H1 (cell line): ENCODE measurements at regions not wholly inside any gene's neighbourhood (a gene's known extent, or its start where the extent isn't known, plus 50 kb on each side); places are given as distances from the start of the nearest gene placed in this dataset.

ENCODE experiments used
- CTCF ChIA-PET: fragments of 300-600 bp; sonication (Branson Sonifier 250); formaldehyde crosslinking; loops from one replicate; lab custom pipeline; 2021; ENCODE audit not compliant: partially characterized antibody; lab: Charles Lee
- POLR2A ChIA-PET: fragments of 300-600 bp; sonication (Branson Sonifier 250); formaldehyde crosslinking; loops from one replicate; lab custom pipeline; 2021; ENCODE audit warnings: inconsistent platforms; ENCODE audit not compliant: partially characterized antibody; lab: Charles Lee
- DNase-seq, 2 experiments: peaks; one replicate each; pipeline versions ENCODE4 v3.0.0 to v3.0.0-alpha.2; 2010 to 2022; ENCODE audit warnings: low spot score in 2 of 2, low read depth in 1 of 2, mixed read lengths in 1 of 2
- FAIRE-seq: peaks from 2 replicates; lab custom pipeline; 2011; peaks lifted over from hg19 to GRCh38; lab: Jason Lieb, UNC
- H2AFZ ChIP-seq: 2 replicates; pipeline ENCODE4 v1.8.1; 2012; ENCODE audit warnings: low read length, inconsistent platforms
- H2AK5ac ChIP-seq: 2 replicates; pipeline ENCODE4 v1.6.1; 2013; ENCODE audit warnings: low read depth, low read length
- H2BK120ac ChIP-seq: replicated peaks from 2 replicates; pipeline ENCODE3; 2013; ENCODE audit warnings: low read depth, low read length, inconsistent platforms
- H2BK12ac ChIP-seq: 2 replicates; pipeline ENCODE4 v1.6.1; 2013; ENCODE audit warnings: low read depth, low read length
- H2BK15ac ChIP-seq: 2 replicates; pipeline ENCODE4 v1.6.1; 2013; ENCODE audit warnings: low read length
- H2BK20ac ChIP-seq: 2 replicates; pipeline ENCODE4 v1.6.1; 2013; ENCODE audit warnings: low read length
- H2BK5ac ChIP-seq: 2 replicates; pipeline ENCODE4 v1.6.1; 2013; ENCODE audit warnings: low read depth, low read length
- H3K14ac ChIP-seq: 2 replicates; pipeline ENCODE4 v1.6.1; 2013; ENCODE audit warnings: inconsistent platforms; ENCODE audit not compliant: insufficient read length
- H3K18ac ChIP-seq: 2 replicates; pipeline ENCODE4 v1.6.1; 2013; ENCODE audit warnings: low read length; ENCODE audit errors: extremely low read depth
- H3K23ac ChIP-seq: 2 replicates; pipeline ENCODE4 v1.6.1; 2013; ENCODE audit warnings: inconsistent platforms; ENCODE audit not compliant: insufficient read length
- H3K23me2 ChIP-seq: 2 replicates; pipeline ENCODE4 v1.6.1; 2013; ENCODE audit warnings: low read depth, low read length
- H3K27ac ChIP-seq: 2 replicates; pipeline ENCODE4 v1.6.1; 2011; ENCODE audit warnings: low read depth, low read length, inconsistent platforms
- H3K27me3 ChIP-seq, 4 experiments: replicated peaks in 1 of 4; 1 replicate in 1 of 4; 2 replicates in 3 of 4; pipeline versions ENCODE4 v1.6.1 to v1.8.1; 2011 to 2013; ENCODE audit warnings: low read length in 3 of 4, mild to moderate bottlenecking in 3 of 4, inconsistent platforms in 2 of 4, mixed read lengths in 2 of 4, moderate library complexity in 1 of 4; ENCODE audit not compliant: control insufficient read depth in 3 of 4, insufficient read depth in 3 of 4; ENCODE audit errors: extremely low read depth in 1 of 4
- H3K36me3 ChIP-seq, 4 experiments: 2 replicates each; pipeline versions ENCODE4 v1.6.1 to v1.8.1; 2011 to 2013; ENCODE audit warnings: mild to moderate bottlenecking in 4 of 4, low read length in 3 of 4, moderate library complexity in 2 of 4, control low read depth in 1 of 4, inconsistent platforms in 1 of 4; ENCODE audit not compliant: insufficient read depth in 4 of 4, control insufficient read depth in 2 of 4
- H3K4ac ChIP-seq: replicated peaks from 2 replicates; pipeline ENCODE3; 2013; ENCODE audit warnings: low read length, low read depth, mixed read lengths, inconsistent platforms; ENCODE audit not compliant: insufficient read length
- H3K4me1 ChIP-seq, 4 experiments: replicated peaks in 1 of 4; 1 replicate in 1 of 4; 2 replicates in 3 of 4; pipeline versions ENCODE4 v1.6.1 to v1.8.1; 2011 to 2013; ENCODE audit warnings: low read length in 3 of 4, inconsistent platforms in 2 of 4, mixed read lengths in 1 of 4; ENCODE audit not compliant: insufficient read depth in 4 of 4, control insufficient read depth in 3 of 4
- H3K4me2 ChIP-seq, 2 experiments: 2 replicates each; pipeline versions ENCODE4 v1.6.1 to v1.8.1; 2011 to 2013; ENCODE audit warnings: low read depth in 2 of 2, low read length in 2 of 2, control low read depth in 1 of 2, inconsistent platforms in 1 of 2, mild to moderate bottlenecking in 1 of 2; ENCODE audit not compliant: insufficient read depth in 1 of 2
- H3K4me3 ChIP-seq, 4 experiments: fragments of 200-600, 300-600 bp in 1 of 4; sonication (generic), shearing (Covaris generic), sonication (Bioruptor Twin) in 1 of 4; 2 replicates each; pipeline versions ENCODE4 v1.5.1 to v1.8.1; 2011 to 2016; ENCODE audit warnings: low read length in 4 of 4, low read depth in 3 of 4, control low read depth in 2 of 4, inconsistent platforms in 2 of 4, mild to moderate bottlenecking in 2 of 4, mixed read lengths in 1 of 4, moderate library complexity in 1 of 4; ENCODE audit not compliant: insufficient read depth in 2 of 4; ENCODE audit errors: extremely low read depth in 1 of 4
- H3K56ac ChIP-seq: replicated peaks from 2 replicates; pipeline ENCODE3; 2013; ENCODE audit warnings: low read depth, mild to moderate bottlenecking, mixed read lengths, low read length, inconsistent platforms; ENCODE audit not compliant: insufficient read length
- H3K79me1 ChIP-seq: 2 replicates; pipeline ENCODE4 v1.6.1; 2013; ENCODE audit warnings: low read depth, low read length, control low read depth
- H3K79me2 ChIP-seq, 2 experiments: 2 replicates each; pipeline versions ENCODE4 v1.6.1 to v1.8.1; 2012 to 2013; ENCODE audit warnings: low read length in 2 of 2, mild to moderate bottlenecking in 2 of 2, inconsistent platforms in 1 of 2; ENCODE audit not compliant: insufficient read depth in 2 of 2, control insufficient read depth in 1 of 2
- H3K9ac ChIP-seq, 4 experiments: replicated peaks in 1 of 4; 1 replicate in 1 of 4; 2 replicates in 3 of 4; pipeline versions ENCODE4 v1.6.1 to v1.8.1; 2011 to 2013; ENCODE audit warnings: low read depth in 3 of 4, low read length in 3 of 4, control low read depth in 2 of 4, mild to moderate bottlenecking in 2 of 4, moderate library complexity in 2 of 4, inconsistent platforms in 1 of 4; ENCODE audit errors: extremely low read depth in 1 of 4
- H3K9me3 ChIP-seq, 2 experiments: 2 replicates each; pipeline versions ENCODE4 v1.6.1 to v1.8.1; 2012 to 2013; ENCODE audit warnings: mild to moderate bottlenecking in 2 of 2, moderate library complexity in 2 of 2, control low read depth in 1 of 2, inconsistent platforms in 1 of 2, low read depth in 1 of 2, low read length in 1 of 2, mixed read lengths in 1 of 2; ENCODE audit not compliant: insufficient read depth in 2 of 2
- H4K20me1 ChIP-seq, 2 experiments: replicated peaks in 1 of 2; 2 replicates each; pipeline versions ENCODE3 to v1.8.1; 2011 to 2013; ENCODE audit warnings: inconsistent platforms in 2 of 2, low read length in 2 of 2, mild to moderate bottlenecking in 1 of 2; ENCODE audit not compliant: insufficient read depth in 2 of 2, control insufficient read depth in 1 of 2
- H4K5ac ChIP-seq: 2 replicates; pipeline ENCODE4 v1.6.1; 2013; ENCODE audit warnings: low read length, low read depth, mixed read lengths, inconsistent platforms; ENCODE audit not compliant: insufficient read length
- H4K8ac ChIP-seq: 2 replicates; pipeline ENCODE4 v1.8.0; 2013; ENCODE audit warnings: mild to moderate bottlenecking, moderate library complexity, low read length, inconsistent platforms; ENCODE audit not compliant: insufficient read depth; ENCODE audit errors: extremely low read depth
- H4K91ac ChIP-seq: replicated peaks from 2 replicates; pipeline ENCODE3; 2013; ENCODE audit warnings: low read length, mixed read lengths, inconsistent platforms; ENCODE audit not compliant: insufficient read length
- CREB1 ChIP-seq: IDR thresholded peaks from 2 replicates; pipeline ENCODE4 v1.6.1; 2012; ENCODE audit warnings: inconsistent platforms
- JUND ChIP-seq: IDR thresholded peaks from 2 replicates; pipeline ENCODE4 v1.6.1; 2011; ENCODE audit warnings: mild to moderate bottlenecking, improper control_type of control experiment, low read length
- WGBS, 2 experiments: shearing (Covaris generic) in 1 of 2; methylation state at CpG; one replicate each; pipeline versions ENCODE4 v1.1.6 to v1.1.7; 2013 to 2015; ENCODE audit warnings: low lambda C conversion rate in 2 of 2, mixed read lengths in 2 of 2, inconsistent platforms in 1 of 2, low coverage in 1 of 2, missing lambda C conversion rate in 1 of 2; ENCODE audit not compliant: insufficient replicate concordance in 2 of 2, insufficient coverage in 1 of 2, insufficient read length in 1 of 2; ENCODE audit errors: extremely low coverage in 1 of 2, missing lambda C conversion rate in 1 of 2; 5-methylcytosine and 5-hydroxymethylcytosine counted together
- TF ChIP-seq, protein P1 (sequence below): IDR thresholded peaks from 2 replicates; pipeline ENCODE4 v1.6.1; 2012; ENCODE audit warnings: inconsistent platforms

GRCh38 chr7:90061077-90061476 is 93.2 kb upstream of the STEAP1 start:
- Histone ChIP-seq H4K91ac (no peak overlapping the region), H3K56ac (no peak overlapping the region), H2BK120ac (no peak overlapping the region), H3K23me2 (no peaks in the 10 kb centered on the region), H2BK5ac (no peak overlapping the region), H3K9me3 (no peaks in the 10 kb centered on the region), H4K5ac (no peak overlapping the region), H4K20me1 (no peaks in the 10 kb centered on the region), H2BK12ac (no peak overlapping the region), H3K23ac (no peak overlapping the region), H3K79me2 (no peaks in the 10 kb centered on the region), H3K9ac (no peak overlapping the region), H3K36me3 (no peaks in the 10 kb centered on the region), H2AFZ (peak overlapping the region; percentile 36; the same call in 1 of the 2 replicates), H3K79me1 (no peaks in the 10 kb centered on the region), H2BK20ac (no peak overlapping the region), H4K8ac (no peak overlapping the region), H3K14ac (no peak overlapping the region), H3K27me3 (no peaks in the 10 kb centered on the region; a peak in 1 of 7 replicates), H3K4me2 (no peak overlapping the region), H3K18ac (no peak overlapping the region), H3K4ac (no peak overlapping the region), H2BK15ac (no peak overlapping the region), H3K27ac (no peak overlapping the region), H3K4me3 (no peak overlapping the region), H3K4me1 (no peaks in the 10 kb centered on the region), H2AK5ac (no peak overlapping the region)
- POLR2A ChIA-PET = no interaction called here
- 91% methylated on average over 2 of the region's 2 CpGs; no CpG with 5 or more reads in 1 of the 2 experiments for WGBS, 2 experiments
- DNase-seq (no peak), FAIRE-seq (no peak)
- CTCF ChIA-PET = interaction anchor here (0.9 kb wide), 1 partner anchor 11 kb away, joined by 3 read pairs; no protein-coding TSS in a partner anchor
- TF ChIP-seq, protein P1, sequence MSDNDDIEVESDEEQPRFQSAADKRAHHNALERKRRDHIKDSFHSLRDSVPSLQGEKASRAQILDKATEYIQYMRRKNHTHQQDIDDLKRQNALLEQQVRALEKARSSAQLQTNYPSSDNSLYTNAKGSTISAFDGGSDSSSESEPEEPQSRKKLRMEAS = no peak
- TF ChIP-seq CREB1 = no peak
- TF ChIP-seq JUND = no peak
